ENCODE measurements at regions not wholly inside any gene's neighbourhood (a gene's known extent, or its start where the extent isn't known, plus 50 kb on each side); places are given as distances from the start of the nearest gene placed in this dataset.

GRCh38 chr2:145066856-145067548 lies 547.1 kb upstream of the ZEB2 start:
- no peak for TF ChIP-seq CTCF (conservative IDR thresholded peaks at IDR 0.05)
- no peak for TF ChIP-seq EZH2 (IDR thresholded peaks at IDR 0.05; ENCODE audit: low read depth)
